Liver (tissue), 8 donors: ENCODE measurements at regions not wholly inside any gene's neighbourhood (a gene's known extent, or its start where the extent isn't known, plus 50 kb on each side); places are given as distances from the start of the nearest gene placed in this dataset.

Experiments used
- DNase-seq: peaks from one replicate; pipeline ENCODE4 v3.0.0-alpha.2; 2017; ENCODE audit warnings: low spot score
- H3K27ac ChIP-seq, 2 donors: one replicate each; pipeline ENCODE4 v1.7.0; 2013; ENCODE audit warnings: inconsistent platforms in 2 of 2, low read length in 2 of 2, control low read depth in 1 of 2, low read depth in 1 of 2, mild to moderate bottlenecking in 1 of 2
- H3K27me3 ChIP-seq, 4 donors: one replicate each; pipeline versions ENCODE4 v1.6.1 to v1.7.0; 2013; ENCODE audit warnings: low read length in 3 of 4, inconsistent platforms in 1 of 4, mild to moderate bottlenecking in 1 of 4, moderate library complexity in 1 of 4; ENCODE audit not compliant: control insufficient read depth in 4 of 4, insufficient read depth in 4 of 4
- H3K36me3 ChIP-seq, 4 donors: one replicate each; pipeline versions ENCODE4 v1.6.1 to v1.7.0; 2013; ENCODE audit warnings: low read length in 3 of 4, mild to moderate bottlenecking in 3 of 4, low read depth in 1 of 4, moderate library complexity in 1 of 4; ENCODE audit not compliant: control insufficient read depth in 4 of 4, insufficient read depth in 3 of 4
- H3K4me1 ChIP-seq, 4 donors: one replicate each; pipeline versions ENCODE4 v1.6.1 to v1.7.0; 2013; ENCODE audit warnings: low read length in 3 of 4, mild to moderate bottlenecking in 3 of 4, moderate library complexity in 1 of 4; ENCODE audit not compliant: control insufficient read depth in 4 of 4, insufficient read depth in 4 of 4
- H3K4me3 ChIP-seq, 3 donors: one replicate each; pipeline versions ENCODE4 v1.6.1 to v1.7.0; 2013; ENCODE audit warnings: low read length in 3 of 3, control low read depth in 1 of 3, low read depth in 1 of 3, mild to moderate bottlenecking in 1 of 3
- H3K9ac ChIP-seq, 2 donors: one replicate each; pipeline ENCODE4 v1.7.0; 2013; ENCODE audit warnings: low read length in 2 of 2, mild to moderate bottlenecking in 2 of 2, moderate library complexity in 2 of 2, control low read depth in 1 of 2, low read depth in 1 of 2
- H3K9me3 ChIP-seq, 4 donors: one replicate each; pipeline versions ENCODE4 v1.6.1 to v1.7.0; 2013; ENCODE audit warnings: low read length in 3 of 4; ENCODE audit not compliant: control insufficient read depth in 4 of 4
- ATF3 ChIP-seq: IDR thresholded peaks from 2 replicates; pipeline ENCODE4 v1.6.1; 2016; ENCODE audit warnings: antibody characterized with exemption
- CTCF ChIP-seq: fragments of 150-350 bp; IDR thresholded peaks from 2 replicates; pipeline ENCODE4 v1.5.1; 2017; ENCODE audit warnings: improper control_type of control experiment, low read depth, low read length; ENCODE audit not compliant: missing input control
- EGR1 ChIP-seq, 2 donors: IDR thresholded peaks; 2 replicates each; pipeline ENCODE4 v1.6.1; 2016 to 2018; ENCODE audit warnings: antibody characterized with exemption in 2 of 2, low read depth in 2 of 2
- FOXA1 ChIP-seq: IDR thresholded peaks from 2 replicates; pipeline ENCODE4 v1.6.1; 2016; ENCODE audit warnings: antibody characterized with exemption
- FOXA2 ChIP-seq: IDR thresholded peaks from 2 replicates; pipeline ENCODE4 v1.6.1; 2016; ENCODE audit warnings: antibody characterized with exemption
- GABPA ChIP-seq, 2 donors: IDR thresholded peaks in 1 of 2; conservative IDR thresholded peaks in 1 of 2; 2 replicates each; pipeline ENCODE4 v1.6.1; 2016; ENCODE audit warnings: antibody characterized with exemption in 2 of 2, mild to moderate bottlenecking in 1 of 2, moderate library complexity in 1 of 2
- HNF4A ChIP-seq, 2 donors: conservative IDR thresholded peaks; 2 replicates each; pipeline ENCODE4 v1.6.1; 2016; ENCODE audit warnings: antibody characterized with exemption in 2 of 2, mild to moderate bottlenecking in 2 of 2
- HNF4G ChIP-seq: IDR thresholded peaks from 2 replicates; pipeline ENCODE4 v1.6.1; 2016; ENCODE audit warnings: antibody characterized with exemption
- JUND ChIP-seq, 2 donors: IDR thresholded peaks; 2 replicates each; pipeline ENCODE4 v1.6.1; 2016; ENCODE audit warnings: antibody characterized with exemption in 2 of 2
- NR2F2 ChIP-seq: IDR thresholded peaks from 2 replicates; pipeline ENCODE4 v1.6.1; 2016; ENCODE audit warnings: antibody characterized with exemption
- RAD21 ChIP-seq, 2 donors: IDR thresholded peaks; 2 replicates each; pipeline ENCODE4 v1.6.1; 2016; ENCODE audit warnings: antibody characterized with exemption in 2 of 2, mild to moderate bottlenecking in 2 of 2
- RXRA ChIP-seq, 2 donors: IDR thresholded peaks; 2 replicates each; pipeline ENCODE4 v1.6.1; 2017 to 2018; ENCODE audit warnings: antibody characterized with exemption in 2 of 2, mild to moderate bottlenecking in 1 of 2
- SP1 ChIP-seq: IDR thresholded peaks from 2 replicates; pipeline ENCODE4 v1.6.1; 2018; ENCODE audit warnings: antibody characterized with exemption, mild to moderate bottlenecking
- TAF1 ChIP-seq: conservative IDR thresholded peaks from 2 replicates; pipeline ENCODE4 v1.6.1; 2016; ENCODE audit warnings: antibody characterized with exemption, mild to moderate bottlenecking
- YY1 ChIP-seq: IDR thresholded peaks from 2 replicates; pipeline ENCODE4 v1.6.1; 2016; ENCODE audit warnings: antibody characterized with exemption, mild to moderate bottlenecking
- WGBS: extraction: QIAGEN DNeasy Blood & Tissue Kit; methylation state at CpG from one replicate; pipeline ENCODE4 v1.1.7; 2013; 5-methylcytosine and 5-hydroxymethylcytosine counted together
- TF ChIP-seq, protein P1 (sequence below): IDR thresholded peaks from 2 replicates; pipeline ENCODE4 v1.6.1; 2016; ENCODE audit warnings: antibody characterized with exemption
- TF ChIP-seq, protein P2 (sequence below): IDR thresholded peaks from 2 replicates; pipeline ENCODE4 v1.6.1; 2016; ENCODE audit warnings: antibody characterized with exemption
- TF ChIP-seq, protein P3 (sequence below): IDR thresholded peaks from 2 replicates; pipeline ENCODE4 v1.6.1; 2016; ENCODE audit warnings: antibody characterized with exemption, mild to moderate bottlenecking
- donor health status: healthy.
- donor health status: healthy.
- donor health status: healthy.
- donor health status: healthy.
- donor health status: healthy.

- no peak for TF ChIP-seq CTCF
Observed at GRCh38 chr2:144854596-144854995, 334.7 kb upstream of the ZEB2 start (continued).

GRCh38 chr2:144849612-144850011 is 329.7 kb upstream of the ZEB2 start:
- Histone ChIP-seq H3K27ac (no peak overlapping the region), H3K9ac (no peak overlapping the region), H3K4me1 (peaks cover 0 to 2% (median 0%) of the 10 kb centered on the region in 4 donors), H3K27me3 (no peaks in the 10 kb centered on the region), H3K9me3 (peaks cover 0 to 2% (median 0%) of the 10 kb centered on the region in 4 donors), H3K4me3 (no peak overlapping the region), H3K36me3 (no peaks in the 10 kb centered on the region)
- WGBS: 50% methylated on average over 3 of the region's 3 CpGs
- TF ChIP-seq TAF1 (no peak), HNF4G (no peak), CTCF (no peak), ATF3 (no peak), JUND (IDR thresholded peaks at IDR 0.05) (no peak), YY1 (no peak), NR2F2 (no peak), FOXA1 (no peak), FOXA2 (no peak), GABPA (IDR thresholded peaks at IDR 0.05 in 1 of 2, conservative IDR thresholded peaks at IDR 0.05 in 1 of 2) (no peak), HNF4A (conservative IDR thresholded peaks at IDR 0.05) (peak; percentile 46 to 50), SP1 (peak; percentile 43), RAD21 (IDR thresholded peaks at IDR 0.05) (no peak), EGR1 (IDR thresholded peaks at IDR 0.05; ENCODE audit: low read depth in 2 of 2) (no peak), RXRA (IDR thresholded peaks at IDR 0.05) (peak; percentile 72 to 73)
- TF ChIP-seq, protein P1, sequence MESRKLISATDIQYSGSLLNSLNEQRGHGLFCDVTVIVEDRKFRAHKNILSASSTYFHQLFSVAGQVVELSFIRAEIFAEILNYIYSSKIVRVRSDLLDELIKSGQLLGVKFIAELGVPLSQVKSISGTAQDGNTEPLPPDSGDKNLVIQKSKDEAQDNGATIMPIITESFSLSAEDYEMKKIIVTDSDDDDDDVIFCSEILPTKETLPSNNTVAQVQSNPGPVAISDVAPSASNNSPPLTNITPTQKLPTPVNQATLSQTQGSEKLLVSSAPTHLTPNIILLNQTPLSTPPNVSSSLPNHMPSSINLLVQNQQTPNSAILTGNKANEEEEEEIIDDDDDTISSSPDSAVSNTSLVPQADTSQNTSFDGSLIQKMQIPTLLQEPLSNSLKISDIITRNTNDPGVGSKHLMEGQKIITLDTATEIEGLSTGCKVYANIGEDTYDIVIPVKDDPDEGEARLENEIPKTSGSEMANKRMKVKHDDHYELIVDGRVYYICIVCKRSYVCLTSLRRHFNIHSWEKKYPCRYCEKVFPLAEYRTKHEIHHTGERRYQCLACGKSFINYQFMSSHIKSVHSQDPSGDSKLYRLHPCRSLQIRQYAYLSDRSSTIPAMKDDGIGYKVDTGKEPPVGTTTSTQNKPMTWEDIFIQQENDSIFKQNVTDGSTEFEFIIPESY: no peak
- TF ChIP-seq, protein P2, sequence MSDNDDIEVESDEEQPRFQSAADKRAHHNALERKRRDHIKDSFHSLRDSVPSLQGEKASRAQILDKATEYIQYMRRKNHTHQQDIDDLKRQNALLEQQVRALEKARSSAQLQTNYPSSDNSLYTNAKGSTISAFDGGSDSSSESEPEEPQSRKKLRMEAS: no peak
- TF ChIP-seq, protein P3, sequence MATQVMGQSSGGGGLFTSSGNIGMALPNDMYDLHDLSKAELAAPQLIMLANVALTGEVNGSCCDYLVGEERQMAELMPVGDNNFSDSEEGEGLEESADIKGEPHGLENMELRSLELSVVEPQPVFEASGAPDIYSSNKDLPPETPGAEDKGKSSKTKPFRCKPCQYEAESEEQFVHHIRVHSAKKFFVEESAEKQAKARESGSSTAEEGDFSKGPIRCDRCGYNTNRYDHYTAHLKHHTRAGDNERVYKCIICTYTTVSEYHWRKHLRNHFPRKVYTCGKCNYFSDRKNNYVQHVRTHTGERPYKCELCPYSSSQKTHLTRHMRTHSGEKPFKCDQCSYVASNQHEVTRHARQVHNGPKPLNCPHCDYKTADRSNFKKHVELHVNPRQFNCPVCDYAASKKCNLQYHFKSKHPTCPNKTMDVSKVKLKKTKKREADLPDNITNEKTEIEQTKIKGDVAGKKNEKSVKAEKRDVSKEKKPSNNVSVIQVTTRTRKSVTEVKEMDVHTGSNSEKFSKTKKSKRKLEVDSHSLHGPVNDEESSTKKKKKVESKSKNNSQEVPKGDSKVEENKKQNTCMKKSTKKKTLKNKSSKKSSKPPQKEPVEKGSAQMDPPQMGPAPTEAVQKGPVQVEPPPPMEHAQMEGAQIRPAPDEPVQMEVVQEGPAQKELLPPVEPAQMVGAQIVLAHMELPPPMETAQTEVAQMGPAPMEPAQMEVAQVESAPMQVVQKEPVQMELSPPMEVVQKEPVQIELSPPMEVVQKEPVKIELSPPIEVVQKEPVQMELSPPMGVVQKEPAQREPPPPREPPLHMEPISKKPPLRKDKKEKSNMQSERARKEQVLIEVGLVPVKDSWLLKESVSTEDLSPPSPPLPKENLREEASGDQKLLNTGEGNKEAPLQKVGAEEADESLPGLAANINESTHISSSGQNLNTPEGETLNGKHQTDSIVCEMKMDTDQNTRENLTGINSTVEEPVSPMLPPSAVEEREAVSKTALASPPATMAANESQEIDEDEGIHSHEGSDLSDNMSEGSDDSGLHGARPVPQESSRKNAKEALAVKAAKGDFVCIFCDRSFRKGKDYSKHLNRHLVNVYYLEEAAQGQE: no peak
- DNase-seq: no peak
